BE2C (cell line): ENCODE measurements at regions not wholly inside any gene's neighbourhood (a gene's known extent, or its start where the extent isn't known, plus 50 kb on each side); places are given as distances from the start of the nearest gene placed in this dataset.

Source experiments
- DNase-seq: peaks from one replicate; pipeline ENCODE4 v3.0.0-alpha.2; 2020
- H3K27me3 ChIP-seq: fragments of 250-450 bp; sonication (Bioruptor Pico); 2 replicates; pipeline ENCODE4 v1.5.1; 2020; ENCODE audit warnings: mild to moderate bottlenecking
- H3K36me3 ChIP-seq: fragments of 250-450 bp; sonication (Bioruptor Pico); 2 replicates; pipeline ENCODE4 v1.5.1; 2020; ENCODE audit warnings: mild to moderate bottlenecking
- H3K4me1 ChIP-seq: fragments of 250-450 bp; sonication (Bioruptor Pico); 2 replicates; pipeline ENCODE4 v1.5.1; 2020
- H3K4me3 ChIP-seq: 2 replicates; pipeline ENCODE4 v1.5.1; 2011; ENCODE audit warnings: low read depth, low read length
- H3K9me3 ChIP-seq: fragments of 250-450 bp; sonication (Bioruptor Pico); 2 replicates; pipeline ENCODE4 v1.5.1; 2020
- CTCF ChIP-seq: IDR thresholded peaks from 2 replicates; pipeline ENCODE4 v1.5.1; 2012; ENCODE audit warnings: mild to moderate bottlenecking, low read depth, low read length

DNA sequence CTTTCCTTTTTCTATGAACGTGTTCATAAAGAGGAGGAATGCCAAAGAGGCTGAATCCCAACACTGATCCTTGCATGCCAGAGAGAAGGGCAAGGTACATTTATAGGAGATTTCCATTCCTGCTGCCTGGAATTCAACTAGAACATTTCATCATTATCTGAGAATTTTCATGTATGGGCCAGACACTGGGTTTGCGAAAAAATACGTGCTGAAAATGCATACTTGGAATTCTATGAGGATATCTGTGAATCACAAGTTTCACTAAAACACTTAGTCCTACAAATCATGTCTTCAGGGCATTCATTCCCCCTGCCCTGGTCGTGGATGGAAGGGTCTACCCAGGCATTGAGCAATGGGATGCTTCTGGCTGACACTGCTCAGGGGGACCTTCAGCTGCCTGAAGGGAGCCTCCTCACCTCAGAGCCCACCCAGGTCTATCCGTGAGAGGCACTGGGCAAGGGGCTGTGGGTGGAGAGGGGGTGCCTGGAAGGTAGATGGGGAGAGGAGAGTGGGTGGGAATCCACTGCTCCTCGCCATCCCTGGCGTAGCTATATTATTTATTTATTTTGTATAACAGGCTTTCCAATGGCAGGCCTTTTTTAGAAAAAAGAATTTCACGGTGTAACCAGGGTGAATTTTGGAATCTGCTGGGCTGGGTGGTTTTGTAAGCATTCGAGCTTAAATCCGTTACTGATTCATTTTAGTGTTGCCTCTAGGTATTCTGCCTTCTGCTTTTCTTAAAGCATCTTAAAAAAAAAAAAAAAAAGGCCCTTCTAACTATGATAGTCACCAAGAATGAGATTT lies 560.6 kb upstream of the ID2 start:
- Histone ChIP-seq H3K27me3 (no peaks in the 10 kb centered on the region), H3K4me3 (no peak overlapping the region), H3K4me1 (no peaks in the 10 kb centered on the region), H3K36me3 (no peaks in the 10 kb centered on the region), H3K9me3 (no peaks in the 10 kb centered on the region)
- no peak for TF ChIP-seq CTCF
- DNase-seq: no peak

GRCh38 chr2:8121826-8122513 lies 559.9 kb upstream of the ID2 start:
- no peak for DNase-seq
- H3K9me3 ChIP-seq: no peaks in the 10 kb centered on the region
- TF ChIP-seq CTCF: no peak
- no peaks in the 10 kb centered on the region for H3K36me3 ChIP-seq
- no peak overlapping the region for H3K4me3 ChIP-seq
- H3K27me3 ChIP-seq: no peaks in the 10 kb centered on the region
- H3K4me1 ChIP-seq: no peaks in the 10 kb centered on the region

DNA sequence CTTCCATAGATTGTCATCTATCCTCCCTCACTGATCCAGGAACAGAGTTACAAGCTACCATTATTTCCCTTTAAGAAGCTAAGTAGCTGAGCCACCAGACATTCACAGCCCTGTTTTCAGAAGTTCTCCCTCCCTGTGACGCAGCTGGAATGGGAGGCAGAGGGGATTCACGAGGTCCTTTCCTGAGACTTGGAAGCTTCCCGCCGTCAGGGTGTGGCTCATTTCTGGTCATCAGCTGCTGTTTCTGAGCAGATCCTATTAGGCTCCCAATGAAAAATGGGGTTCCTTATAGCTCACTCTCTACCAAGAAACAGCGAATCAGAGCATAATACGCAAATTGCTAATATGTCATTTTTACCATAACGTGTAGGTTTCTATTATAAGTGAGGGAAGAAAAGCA lies 559.3 kb upstream of the ID2 start:
- Histone ChIP-seq H3K27me3 (no peaks in the 10 kb centered on the region), H3K4me3 (no peak overlapping the region), H3K4me1 (no peaks in the 10 kb centered on the region), H3K36me3 (no peaks in the 10 kb centered on the region), H3K9me3 (no peaks in the 10 kb centered on the region)
- no peak for TF ChIP-seq CTCF
- no peak for DNase-seq

DNA sequence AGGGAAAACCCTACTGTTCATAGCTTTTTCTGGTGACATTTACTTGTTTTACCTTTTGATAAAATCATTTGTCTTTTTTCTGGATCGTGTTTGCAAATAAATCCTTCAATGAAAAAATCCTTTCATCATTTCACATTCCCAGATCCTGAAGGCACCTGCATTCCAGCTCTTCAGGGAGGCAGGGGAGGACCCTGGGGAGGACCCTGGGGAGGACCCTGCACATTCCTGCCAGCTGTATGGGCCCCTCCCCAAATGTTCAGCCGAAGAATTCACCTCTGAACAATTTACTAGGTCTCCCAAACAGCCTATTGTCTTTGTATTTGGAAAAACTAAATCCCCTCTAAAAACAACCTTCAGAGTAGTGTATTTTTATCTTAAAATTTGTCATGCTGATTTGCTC lies 558.4 kb upstream of the ID2 start:
- Histone ChIP-seq H3K4me1 (no peaks in the 10 kb centered on the region), H3K27me3 (no peaks in the 10 kb centered on the region), H3K36me3 (no peaks in the 10 kb centered on the region), H3K9me3 (no peaks in the 10 kb centered on the region), H3K4me3 (no peak overlapping the region)
- TF ChIP-seq CTCF: no peak
- no peak for DNase-seq

- no peak overlapping the region for H3K4me3 ChIP-seq
- no peak for TF ChIP-seq CTCF
- H3K27me3 ChIP-seq: no peaks in the 10 kb centered on the region
- H3K36me3 ChIP-seq: no peaks in the 10 kb centered on the region
- H3K4me1 ChIP-seq: no peaks in the 10 kb centered on the region
- H3K9me3 ChIP-seq: no peaks in the 10 kb centered on the region
- DNase-seq: no peak
These were observed 555.8 kb upstream of the ID2 start for GRCh38 chr2:8125741-8126711.
